WI38 (cell line): ENCODE measurements at regions not wholly inside any gene's neighbourhood (a gene's known extent, or its start where the extent isn't known, plus 50 kb on each side); places are given as distances from the start of the nearest gene placed in this dataset.

Experiments
- H3K4me3 ChIP-seq: 2 replicates; pipeline ENCODE4 v1.5.1; 2011; ENCODE audit warnings: low read depth, mild to moderate bottlenecking, control low read depth, low read length
- TF ChIP-seq, protein P1 (sequence below): IDR thresholded peaks from 2 replicates; pipeline ENCODE4 v1.5.1; 2012; ENCODE audit warnings: low read depth, mild to moderate bottlenecking, control low read depth, low read length

DNA sequence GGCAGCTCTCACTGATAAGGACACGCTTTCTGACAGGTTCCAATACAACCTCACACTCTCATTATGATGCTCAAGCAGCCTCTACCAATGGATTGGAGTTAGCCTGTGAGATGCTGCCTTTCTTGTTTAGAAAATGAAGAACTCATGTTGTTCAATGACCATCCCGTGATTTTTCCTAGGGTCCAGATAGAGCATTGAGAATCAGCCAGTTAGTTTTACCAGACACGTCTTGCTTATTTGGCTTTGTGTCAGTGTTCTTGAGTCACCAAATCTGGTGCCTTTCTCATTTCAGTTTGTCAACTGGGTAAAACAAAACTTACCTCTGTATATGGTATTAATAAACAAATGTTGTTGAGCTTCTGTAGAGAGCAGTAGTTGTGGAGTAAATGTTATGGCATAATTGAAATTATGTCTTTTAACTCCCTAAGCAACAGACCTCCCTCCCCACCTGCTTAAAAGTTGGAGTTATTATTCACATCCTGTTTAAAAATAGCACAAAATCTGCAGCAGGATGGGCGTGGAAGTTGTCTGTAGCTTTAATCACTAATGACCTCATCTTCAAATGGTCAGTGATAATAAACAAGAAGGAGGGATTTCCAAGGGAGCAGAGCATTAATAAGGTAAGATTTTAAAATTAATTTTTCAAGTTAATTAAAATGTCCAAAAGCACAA is 167.3 kb downstream of the HRH4 start:
- no peak overlapping the region for H3K4me3 ChIP-seq
- TF ChIP-seq, protein P1, sequence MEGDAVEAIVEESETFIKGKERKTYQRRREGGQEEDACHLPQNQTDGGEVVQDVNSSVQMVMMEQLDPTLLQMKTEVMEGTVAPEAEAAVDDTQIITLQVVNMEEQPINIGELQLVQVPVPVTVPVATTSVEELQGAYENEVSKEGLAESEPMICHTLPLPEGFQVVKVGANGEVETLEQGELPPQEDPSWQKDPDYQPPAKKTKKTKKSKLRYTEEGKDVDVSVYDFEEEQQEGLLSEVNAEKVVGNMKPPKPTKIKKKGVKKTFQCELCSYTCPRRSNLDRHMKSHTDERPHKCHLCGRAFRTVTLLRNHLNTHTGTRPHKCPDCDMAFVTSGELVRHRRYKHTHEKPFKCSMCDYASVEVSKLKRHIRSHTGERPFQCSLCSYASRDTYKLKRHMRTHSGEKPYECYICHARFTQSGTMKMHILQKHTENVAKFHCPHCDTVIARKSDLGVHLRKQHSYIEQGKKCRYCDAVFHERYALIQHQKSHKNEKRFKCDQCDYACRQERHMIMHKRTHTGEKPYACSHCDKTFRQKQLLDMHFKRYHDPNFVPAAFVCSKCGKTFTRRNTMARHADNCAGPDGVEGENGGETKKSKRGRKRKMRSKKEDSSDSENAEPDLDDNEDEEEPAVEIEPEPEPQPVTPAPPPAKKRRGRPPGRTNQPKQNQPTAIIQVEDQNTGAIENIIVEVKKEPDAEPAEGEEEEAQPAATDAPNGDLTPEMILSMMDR = no peak

DNA sequence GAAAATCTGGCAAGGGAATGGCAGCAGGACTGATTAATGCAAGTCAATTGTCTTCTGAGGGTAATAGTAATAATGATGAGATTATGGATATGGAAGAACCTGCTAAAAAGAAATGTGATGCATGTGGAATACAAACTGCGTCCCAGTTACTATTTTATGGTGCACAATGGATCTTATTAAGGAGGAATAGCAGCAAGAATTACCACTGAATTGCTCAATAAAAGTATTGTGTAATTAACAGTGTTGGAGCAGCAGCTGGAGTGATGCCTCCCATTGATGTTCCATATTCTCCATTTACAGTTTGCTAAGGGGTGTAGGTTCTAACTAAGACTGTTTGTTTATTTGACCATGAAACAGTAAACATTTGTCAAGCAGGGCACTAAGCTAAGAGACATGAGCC is 167.9 kb downstream of the HRH4 start:
- TF ChIP-seq, protein P1 = no peak
- no peak overlapping the region for H3K4me3 ChIP-seq

GRCh38 chr18:24629921-24630320 is 169.5 kb downstream of the HRH4 start:
- no peak overlapping the region for H3K4me3 ChIP-seq
- TF ChIP-seq, protein P1 = no peak

DNA sequence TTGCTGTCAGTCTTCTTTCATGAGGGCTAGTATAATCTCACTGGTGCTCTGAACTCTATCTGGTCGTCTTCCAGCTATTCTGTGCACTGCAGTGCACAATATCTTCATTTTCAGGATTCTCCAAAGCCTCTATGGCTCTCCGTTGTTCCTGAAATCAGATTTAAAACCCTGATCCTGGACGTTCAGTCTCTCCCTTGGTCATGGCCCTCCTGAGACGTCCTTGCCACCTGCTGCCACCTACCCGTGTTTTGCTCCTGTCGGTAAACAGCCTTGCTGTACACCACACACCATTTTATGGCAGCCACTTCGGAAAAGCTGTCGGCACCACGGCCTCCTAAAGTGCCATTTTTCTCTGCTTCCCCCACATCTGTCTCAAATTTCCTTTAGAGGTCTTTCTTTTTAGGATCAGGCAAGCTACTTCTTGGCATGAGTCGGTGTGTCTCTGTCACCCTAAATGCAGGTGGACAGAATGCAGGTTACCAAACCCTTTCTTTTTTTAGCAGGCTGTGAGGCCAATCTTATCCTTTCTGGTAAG is 170.0 kb downstream of the HRH4 start:
- no peak overlapping the region for H3K4me3 ChIP-seq
- TF ChIP-seq, protein P1 = no peak

- H3K4me3 ChIP-seq = no peak overlapping the region
- TF ChIP-seq, protein P1 = no peak
Observed at GRCh38 chr18:24631243-24632025, 171.0 kb downstream of the HRH4 start.

GRCh38 chr18:24632158-24632988 is 171.9 kb downstream of the HRH4 start:
- TF ChIP-seq, protein P1 = no peak
- H3K4me3 ChIP-seq = no peak overlapping the region
